GM18868 (cell line): ENCODE measurements at regions not wholly inside any gene's neighbourhood (a gene's known extent, or its start where the extent isn't known, plus 50 kb on each side); places are given as distances from the start of the nearest gene placed in this dataset.
A peak's percentile ranks its signal among the peaks of the same experiment; 100 is the strongest.
"Not testable (repeated sequence)": the region's sequence is repeated elsewhere in the genome, so short reads cannot be mapped to it uniquely, and the experiment has no call there.

Source experiments
- ATAC-seq: cut with Tn5 transposase; IDR thresholded peaks from one replicate; pipeline ENCODE4 v1.9.1; 2021; ENCODE audit warnings: mild to moderate bottlenecking, moderate library complexity; ENCODE audit not compliant: unreplicated experiment

DNA sequence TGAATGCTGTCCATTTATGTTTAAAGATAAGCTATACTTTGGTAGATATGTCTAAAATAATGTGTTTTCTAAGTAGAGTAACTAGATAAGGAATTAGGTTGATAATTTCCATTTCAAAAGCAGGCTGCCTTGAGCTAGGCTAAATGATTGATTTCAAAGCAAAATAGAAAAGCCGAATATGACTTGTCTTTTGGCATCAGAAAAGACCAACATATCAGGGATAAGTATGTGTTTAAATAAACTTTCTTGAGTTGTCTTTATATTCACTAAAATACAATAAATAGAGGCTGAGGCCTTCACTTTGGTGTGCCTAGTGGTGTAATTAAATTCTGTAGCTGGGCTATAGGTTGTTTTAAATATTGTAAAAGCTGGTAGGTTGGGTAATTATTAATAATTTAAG lies 569.0 kb downstream of the TAF11L14 start:
- no peak for ATAC-seq

- no peak for ATAC-seq
Observed at GRCh38 chr5:18213666-18214065, 579.4 kb downstream of the TAF11L14 start.

- no peak for ATAC-seq
Observed at GRCh38 chr5:18216016-18216415, 581.8 kb downstream of the TAF11L14 start.

- ATAC-seq = no peak
Observed at GRCh38 chr5:18216729-18217128, 582.5 kb downstream of the TAF11L14 start.

GRCh38 chr5:18219241-18219640 lies 585.0 kb downstream of the TAF11L14 start:
- ATAC-seq = no peak

GRCh38 chr5:18220631-18221030 lies 586.4 kb downstream of the TAF11L14 start:
- ATAC-seq = no peak

- no peak for ATAC-seq
Observed at GRCh38 chr5:18236386-18236785, 602.1 kb downstream of the TAF11L14 start.

- ATAC-seq = no peak
Observed at GRCh38 chr5:18238321-18238720, 604.1 kb downstream of the TAF11L14 start.

DNA sequence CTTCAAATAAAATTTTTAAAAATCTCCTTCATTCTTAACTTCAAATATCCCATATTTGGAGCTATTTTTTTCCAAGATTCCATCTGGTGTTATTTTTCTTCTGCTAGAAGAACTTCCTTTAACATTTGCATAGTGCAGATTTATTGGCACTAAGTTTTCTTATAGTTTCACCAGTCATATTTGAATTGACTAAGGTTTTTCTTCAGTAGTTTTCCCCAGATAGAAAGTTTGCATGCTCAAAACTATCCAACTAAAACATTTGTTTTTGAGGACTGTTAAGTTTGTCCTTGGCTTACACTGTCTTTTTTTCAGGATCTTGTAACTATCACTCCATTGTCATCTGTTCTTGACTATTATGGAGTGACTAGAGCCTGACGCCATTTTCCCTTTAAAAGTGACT lies 606.7 kb downstream of the TAF11L14 start:
- ATAC-seq = no peak

DNA sequence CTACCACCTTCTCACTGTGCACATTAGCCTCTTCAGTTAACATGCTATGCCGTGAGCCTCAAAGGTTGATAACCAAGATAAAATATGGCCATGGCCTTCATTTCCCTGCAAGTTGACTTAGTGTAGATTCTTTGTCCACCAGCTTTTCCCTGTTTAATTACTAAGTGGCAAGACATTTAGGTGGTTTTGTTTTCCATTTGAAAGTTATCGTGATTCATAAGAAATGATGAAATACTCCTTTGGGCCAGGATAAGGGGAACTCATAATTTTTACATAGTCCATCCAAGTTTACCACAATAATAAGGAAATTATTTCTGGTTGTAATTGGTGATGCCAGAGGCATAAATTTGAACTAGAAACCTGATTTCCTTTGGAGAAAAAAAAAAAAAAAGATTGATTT lies 609.6 kb downstream of the TAF11L14 start:
- ATAC-seq = no peak

DNA sequence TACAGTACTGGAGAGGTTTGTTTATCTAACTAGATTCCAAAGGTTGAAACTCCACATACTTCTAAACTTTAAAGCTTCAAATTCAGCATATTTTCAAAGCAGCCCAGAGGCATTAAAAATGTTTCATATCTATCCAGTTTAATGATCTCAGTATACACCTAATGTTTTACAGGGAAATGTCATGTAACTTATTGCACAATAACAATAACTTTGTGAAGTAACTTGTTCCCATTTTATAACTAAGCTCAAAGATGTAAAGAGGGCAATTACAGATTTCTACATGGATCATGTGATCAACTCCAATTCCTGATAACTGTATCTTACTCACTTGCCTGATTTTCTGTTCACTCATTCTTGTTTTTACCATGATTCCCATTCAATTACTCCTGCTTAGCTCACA lies 610.0 kb downstream of the TAF11L14 start:
- no peak for ATAC-seq

DNA sequence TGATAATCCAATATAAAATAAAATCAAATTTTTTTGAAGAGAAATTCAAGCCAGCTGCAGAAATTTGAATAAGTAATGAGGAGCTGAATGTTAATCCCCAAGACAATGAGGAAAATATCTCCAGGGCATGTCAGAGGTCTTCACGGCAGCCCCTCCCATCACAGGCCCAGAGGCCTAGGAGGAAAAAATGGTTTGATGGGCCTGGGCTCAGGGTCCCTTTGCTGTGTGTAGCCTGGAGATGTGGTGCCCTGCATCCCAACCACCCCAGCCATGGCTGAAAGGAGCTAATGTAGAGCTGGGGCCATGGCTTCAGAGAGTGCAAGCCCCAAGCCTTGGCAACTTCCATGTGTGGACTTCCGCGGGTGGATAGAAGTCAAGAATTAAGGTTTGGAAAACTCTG lies 618.3 kb downstream of the TAF11L14 start:
- ATAC-seq = no peak

GRCh38 chr5:18264126-18264882 lies 630.0 kb downstream of the TAF11L14 start:
- ATAC-seq = no peak

GRCh38 chr5:18270635-18271338 lies 636.5 kb downstream of the TAF11L14 start:
- no peak for ATAC-seq

DNA sequence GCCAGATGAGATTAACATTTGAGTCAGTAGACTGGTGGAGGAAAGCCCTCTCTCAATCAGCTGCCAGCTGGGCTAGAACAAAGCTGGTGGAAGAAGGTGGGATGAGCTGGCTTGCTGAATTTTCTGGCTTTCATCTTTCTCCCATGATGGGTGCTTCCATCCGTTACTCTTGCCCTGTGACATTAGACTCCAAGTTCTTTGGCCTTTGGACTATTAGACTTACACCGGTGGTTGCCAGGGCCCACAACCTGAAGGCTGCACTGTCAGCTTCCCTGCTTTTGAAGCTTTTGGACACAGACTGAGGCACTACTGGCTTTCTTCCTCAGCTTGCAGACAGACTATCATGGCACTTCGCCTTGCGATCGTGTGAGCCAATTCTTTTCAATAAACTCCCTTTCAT lies 642.7 kb downstream of the TAF11L14 start:
- ATAC-seq = no peak

- no peak for ATAC-seq
Observed at GRCh38 chr5:18281947-18282581, 647.8 kb downstream of the TAF11L14 start.

DNA sequence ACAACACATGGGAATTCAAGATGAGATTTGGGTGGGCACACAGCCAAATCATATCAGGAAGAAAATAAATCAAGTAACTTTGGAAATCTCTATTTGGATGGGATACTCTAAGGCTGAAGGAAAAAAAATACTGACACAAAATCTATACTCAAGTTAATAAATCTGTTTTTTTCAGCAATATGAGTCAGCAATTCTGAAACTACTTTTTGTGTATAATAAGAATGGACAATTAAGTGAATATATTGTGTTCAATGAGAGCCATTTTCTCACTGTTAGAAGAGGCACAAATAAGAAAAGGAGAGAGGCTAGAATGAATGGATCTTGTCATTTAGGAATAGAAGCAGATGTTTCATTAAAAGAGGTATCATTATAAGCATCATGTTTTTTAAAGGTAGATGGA lies 651.0 kb downstream of the TAF11L14 start:
- ATAC-seq = no peak

GRCh38 chr5:18292146-18292545 lies 657.9 kb downstream of the TAF11L14 start:
- ATAC-seq = no peak

GRCh38 chr5:18295696-18296095 lies 661.4 kb downstream of the TAF11L14 start:
- not testable (repeated sequence) for ATAC-seq

- peak; percentile 66 for ATAC-seq
Observed at GRCh38 chr5:18299166-18299565, 664.9 kb downstream of the TAF11L14 start.

DNA sequence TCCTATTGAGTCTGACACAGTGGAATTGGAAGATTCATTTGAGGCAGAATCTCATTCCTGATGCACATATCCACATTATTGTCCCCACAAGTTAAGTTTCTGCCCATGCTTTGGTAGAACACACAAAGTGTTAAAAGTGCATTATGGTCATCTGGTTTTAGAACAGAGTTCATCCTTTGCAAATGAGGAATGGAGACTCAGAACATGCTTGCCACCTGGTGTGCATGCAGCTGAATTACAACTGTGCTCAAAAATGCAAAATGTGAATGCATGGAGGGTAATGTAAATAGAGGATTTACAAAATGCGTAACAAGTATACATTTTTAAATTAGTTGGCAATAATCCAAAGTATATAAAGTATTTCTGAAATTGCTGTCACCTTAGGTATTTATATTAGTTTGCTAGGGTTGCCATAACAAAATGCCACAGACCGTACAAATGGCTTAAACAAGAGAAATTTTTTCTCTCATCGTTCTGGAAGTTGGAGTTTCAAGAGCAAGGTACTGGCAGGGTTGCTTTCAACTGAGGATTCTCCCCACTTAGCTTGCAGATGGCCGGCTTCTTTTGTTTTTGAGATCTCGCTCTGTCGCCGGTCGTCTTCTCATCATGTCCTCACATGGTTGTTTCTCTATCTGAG lies 671.1 kb downstream of the TAF11L14 start:
- ATAC-seq = peak; percentile 94

DNA sequence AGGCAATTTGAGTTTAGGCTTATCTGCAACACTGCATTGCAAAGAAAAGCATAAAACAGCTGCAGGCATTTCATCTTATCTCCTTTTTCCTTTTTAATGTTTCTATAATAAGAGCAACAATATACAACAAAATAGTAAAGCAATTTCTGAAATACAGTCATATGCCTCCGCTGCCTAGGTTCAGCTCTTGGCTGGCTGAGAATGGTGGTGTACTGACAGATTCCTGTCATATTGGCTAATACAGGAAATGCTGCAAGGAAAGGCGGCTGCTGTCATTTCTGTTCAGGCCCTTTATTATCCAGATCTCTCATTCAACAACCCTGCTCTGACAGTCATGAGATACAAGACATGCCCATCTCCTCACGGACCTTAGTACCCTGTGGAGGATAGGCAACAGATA lies 677.0 kb downstream of the TAF11L14 start:
- ATAC-seq = no peak
